TTC549 (cell line): ENCODE measurements at regions not wholly inside any gene's neighbourhood (a gene's known extent, or its start where the extent isn't known, plus 50 kb on each side); places are given as distances from the start of the nearest gene placed in this dataset.
"Not testable (repeated sequence)": the region's sequence is repeated elsewhere in the genome, so short reads cannot be mapped to it uniquely, and the experiment has no call there.

ENCODE experiments used
- FAIRE-seq: peaks from 2 replicates; lab custom pipeline; 2012; peaks lifted over from hg19 to GRCh38; lab: Jason Lieb, UNC

DNA sequence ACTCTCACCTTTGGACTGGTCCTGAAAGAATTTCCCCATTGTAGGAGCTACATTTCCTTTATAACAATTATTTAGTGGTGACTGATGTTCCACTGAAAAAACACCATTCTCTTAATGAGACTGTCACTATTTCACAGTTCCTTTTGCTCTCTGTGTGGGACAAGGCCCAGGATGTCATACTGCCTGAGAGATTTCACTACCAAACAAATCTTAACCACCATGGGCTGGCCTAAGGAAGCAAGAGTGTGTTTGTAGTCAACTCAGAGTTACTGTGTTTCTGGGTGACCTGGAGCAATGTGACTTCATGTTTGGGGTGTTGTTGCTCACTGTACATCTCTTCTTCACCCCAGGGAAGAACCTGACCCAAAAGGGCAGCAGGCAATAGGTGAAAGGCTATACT, 50.1 kb upstream of the ZNF608 start:
- FAIRE-seq, result no peak

DNA sequence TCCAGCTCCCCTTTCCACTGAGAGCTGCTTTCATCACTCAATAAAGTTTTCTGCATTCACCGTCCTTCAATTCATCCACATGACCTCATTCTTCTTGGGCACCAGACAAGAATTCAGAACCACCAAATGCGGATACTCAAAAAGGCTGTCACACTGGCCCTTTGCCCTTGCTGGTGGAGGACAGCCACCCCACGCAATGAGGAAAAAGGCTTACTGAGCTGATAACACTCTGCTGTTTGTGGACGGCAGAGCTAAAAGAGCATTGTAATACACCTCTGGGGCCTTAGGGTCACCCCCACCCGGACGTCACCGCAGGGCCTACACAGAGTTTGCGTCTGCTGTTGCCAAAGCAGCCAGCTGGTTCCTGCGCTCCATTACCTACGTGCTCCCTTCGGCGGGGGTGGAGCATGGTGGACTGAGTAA, 51.2 kb upstream of the ZNF608 start:
- no peak for FAIRE-seq

DNA sequence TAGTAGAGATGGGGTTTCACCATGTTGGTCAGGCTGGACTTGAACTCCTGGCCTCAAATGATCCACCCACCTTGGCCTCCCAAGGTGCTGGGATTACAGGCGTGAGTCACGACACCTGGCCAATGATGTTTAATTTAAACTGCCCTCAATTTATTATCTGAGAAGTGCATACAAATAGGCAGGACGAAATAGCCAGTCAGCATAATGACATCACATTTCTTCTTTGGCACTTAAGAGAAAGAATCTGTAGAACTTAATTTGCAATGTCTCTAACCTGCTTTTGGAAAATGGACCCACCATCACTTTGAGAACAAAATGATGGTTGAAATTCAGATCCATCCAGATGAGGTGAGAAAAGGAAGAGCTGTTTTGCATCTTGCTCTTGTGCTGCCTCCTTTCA, 52.5 kb upstream of the ZNF608 start:
- no peak for FAIRE-seq

DNA sequence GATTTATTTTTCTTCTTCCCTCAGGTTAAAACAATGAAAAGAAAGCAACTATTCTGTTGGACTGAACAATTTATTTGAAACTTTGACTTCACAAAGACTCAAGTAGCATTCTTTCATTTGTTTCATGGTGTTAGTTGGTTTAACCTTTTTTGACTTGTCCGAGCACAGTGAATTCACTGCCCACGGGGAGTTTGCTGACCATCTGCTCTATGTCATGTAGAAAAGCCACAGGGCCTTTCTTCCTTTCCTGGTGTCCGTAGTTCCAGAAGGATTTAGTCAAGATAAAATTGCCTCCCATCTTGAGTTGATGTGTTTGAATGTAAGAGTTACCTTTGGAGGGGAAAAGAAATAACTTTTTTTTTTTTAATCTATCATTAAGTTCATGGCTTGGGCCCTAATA, 55.1 kb upstream of the ZNF608 start:
- no peak for FAIRE-seq

DNA sequence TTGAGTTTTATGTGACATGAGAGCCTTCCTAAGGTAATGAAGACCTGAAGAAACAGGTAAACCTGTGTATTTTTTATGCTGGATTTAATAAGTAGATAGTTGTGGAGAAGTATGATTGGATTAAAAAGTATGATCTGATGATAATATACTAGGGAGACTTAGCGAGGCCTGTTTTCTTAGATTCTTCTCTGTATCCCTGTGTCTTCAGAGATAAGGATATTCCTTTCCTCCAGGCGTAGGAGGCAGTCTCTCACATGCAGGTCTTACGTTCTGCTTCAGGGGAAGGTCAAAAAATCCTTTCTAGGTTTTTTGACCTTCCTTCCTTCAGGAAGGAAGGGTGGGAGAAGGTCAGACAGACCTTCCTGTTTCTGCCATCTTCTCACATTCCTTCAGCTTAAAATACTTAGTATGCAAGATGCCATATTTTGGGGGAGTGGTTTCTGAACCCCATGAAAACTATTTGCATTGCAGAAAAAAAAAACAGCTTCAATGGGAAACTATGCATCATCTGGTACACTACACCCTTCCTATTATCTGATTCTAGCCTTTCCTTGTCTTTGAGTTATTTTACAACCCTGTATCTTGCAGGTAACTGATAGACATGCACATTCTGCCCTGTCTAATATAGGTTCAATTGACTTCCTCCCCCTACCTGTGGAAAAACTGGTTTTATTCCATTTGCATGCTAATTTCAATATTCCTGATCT, 57.3 kb upstream of the ZNF608 start:
- no peak for FAIRE-seq

DNA sequence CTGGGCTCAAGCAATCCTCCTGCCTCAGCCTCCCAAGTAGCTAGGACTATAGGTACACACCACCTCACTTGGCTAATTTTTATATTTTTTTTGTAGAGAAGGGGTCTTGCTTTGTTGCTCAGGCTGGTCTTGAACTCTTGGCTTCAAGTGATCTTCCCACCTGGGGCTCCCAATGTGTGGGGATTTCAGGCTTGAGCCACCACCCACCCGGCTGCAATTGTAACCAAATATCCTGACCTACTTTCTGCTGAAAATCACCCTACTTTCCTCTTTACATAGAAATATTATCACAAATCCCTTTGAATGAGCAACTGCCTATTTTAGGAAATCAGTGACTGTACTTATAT, 59.6 kb upstream of the ZNF608 start:
- FAIRE-seq, result no peak

DNA sequence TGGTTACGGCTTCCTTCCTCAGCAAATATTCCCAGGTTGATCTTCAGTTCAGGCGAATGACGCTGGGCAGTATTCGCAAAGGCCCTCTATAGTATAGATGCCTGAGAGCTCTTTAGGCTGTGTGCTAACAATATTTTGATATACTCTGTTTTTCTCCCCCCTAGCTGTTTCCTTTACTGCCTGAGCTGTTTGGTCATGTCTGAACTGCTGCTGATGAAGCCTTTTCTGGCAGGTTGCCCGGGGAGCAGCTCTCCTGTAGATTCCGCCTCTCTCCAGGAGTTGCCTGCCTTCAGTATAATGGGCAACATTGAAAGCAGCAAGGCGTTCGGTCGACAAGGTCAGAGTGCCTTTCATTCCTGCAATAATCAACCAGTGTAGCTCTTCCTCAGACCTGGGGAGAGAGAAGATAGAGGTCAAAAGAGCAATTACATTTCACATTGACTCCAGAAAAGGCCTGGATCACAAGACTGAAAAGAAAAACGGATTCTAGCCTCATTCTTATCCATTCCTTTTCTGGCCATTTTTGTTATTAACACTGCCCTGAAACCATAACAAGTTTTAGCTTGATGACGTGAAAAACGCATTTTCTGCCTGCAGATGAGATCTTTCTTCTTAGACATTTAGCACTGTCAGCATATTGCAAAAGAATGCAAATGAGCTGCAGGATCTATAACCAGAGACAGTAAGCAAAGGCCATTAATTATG, 60.1 kb upstream of the ZNF608 start:
- FAIRE-seq, result no peak

DNA sequence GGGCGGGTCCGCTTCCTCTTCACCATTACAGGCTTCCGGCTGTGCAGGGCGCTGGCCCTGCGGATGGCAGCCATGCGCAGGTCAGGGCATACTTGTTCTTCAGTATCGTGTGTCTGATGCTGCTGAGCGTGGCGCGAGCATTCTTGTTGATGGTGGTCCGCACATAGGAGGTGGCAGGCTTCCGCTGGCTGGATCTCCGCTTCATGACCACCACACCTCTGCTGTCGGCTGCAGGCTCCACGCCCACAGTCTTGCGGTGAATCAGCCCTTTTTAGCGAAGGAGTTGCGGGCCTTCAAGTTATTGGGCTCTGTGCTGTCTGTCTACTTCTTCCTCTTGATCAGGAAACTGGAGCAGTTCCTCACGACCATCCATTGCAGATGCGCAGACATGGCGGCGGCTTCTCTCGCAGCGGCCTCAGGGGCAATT, 62.4 kb upstream of the ZNF608 start:
- no peak for FAIRE-seq

DNA sequence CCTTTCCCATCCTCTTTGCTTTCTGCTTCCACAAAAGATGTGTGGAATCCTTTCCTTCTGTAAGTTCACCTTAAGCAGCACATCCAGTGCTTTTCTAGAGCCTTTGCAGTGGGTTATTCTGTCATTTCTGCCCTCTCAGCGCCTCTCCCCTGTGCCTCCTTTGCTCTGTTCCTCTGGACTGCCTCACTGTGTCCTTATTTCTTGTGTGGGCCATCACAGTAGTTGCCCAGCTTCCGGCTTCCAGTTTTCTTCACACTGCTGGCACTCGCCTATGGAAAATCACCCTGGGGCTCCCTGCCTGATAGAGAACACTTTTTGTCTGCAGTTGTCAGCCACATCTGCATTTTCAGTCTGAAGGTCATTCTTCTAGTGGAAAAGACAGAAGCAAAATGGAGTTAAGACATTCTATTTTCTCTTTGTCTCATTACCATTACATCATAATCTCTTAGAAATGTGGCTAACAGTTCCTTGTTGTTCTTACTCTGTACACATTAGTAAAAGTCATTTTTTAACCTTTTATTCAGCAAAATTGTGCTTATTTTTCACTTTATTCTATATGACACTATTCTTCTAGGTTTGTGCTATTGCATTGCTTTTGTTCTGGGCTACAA, 64.1 kb upstream of the ZNF608 start:
- no peak for FAIRE-seq

DNA sequence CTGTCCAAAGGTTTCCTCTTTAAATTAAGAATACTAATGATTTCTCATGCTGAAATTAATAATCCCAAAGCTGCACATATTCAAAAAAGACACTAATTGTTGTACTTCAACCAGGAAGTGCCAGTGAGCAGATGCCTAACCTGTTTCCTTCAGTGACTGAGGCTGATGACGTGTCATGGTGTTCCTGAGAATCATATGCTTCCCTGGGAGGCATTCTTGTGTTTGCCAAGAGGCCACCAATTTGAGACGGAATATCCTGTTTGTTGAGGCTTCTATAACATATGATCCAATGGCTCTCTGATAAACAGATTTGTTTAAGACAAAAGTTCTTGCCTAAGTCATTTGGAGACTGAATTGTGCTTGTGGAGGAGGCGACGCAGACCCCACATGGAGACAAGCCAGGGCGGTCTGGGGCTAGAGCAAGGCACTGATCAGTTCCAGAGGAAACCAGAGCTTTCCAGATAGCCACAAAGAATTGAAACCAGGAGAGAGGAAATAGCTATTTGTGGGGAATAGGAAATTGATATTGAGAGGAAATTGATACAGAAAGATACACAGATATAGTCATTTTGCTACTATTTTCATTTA, 66.4 kb upstream of the ZNF608 start:
- FAIRE-seq, result no peak

DNA sequence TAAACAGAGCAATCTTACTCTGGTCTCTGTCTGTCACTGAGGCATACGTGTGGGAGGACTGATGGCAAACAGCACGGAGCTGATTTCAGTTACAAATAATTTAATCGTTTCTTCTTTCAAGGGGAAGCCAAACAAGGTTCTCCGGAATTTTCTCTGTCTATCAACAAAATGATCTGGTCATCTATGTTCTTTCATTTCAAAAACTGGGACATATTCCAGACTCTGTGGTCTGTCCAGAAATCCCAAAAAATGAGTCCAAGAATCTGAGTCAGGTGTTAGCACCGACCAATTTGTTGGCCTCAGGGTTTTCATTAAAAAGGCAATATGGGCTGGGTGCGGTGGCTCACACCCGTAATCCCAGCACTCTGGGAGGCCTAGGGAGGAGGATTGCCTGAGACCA, 69.9 kb upstream of the ZNF608 start:
- no peak for FAIRE-seq

DNA sequence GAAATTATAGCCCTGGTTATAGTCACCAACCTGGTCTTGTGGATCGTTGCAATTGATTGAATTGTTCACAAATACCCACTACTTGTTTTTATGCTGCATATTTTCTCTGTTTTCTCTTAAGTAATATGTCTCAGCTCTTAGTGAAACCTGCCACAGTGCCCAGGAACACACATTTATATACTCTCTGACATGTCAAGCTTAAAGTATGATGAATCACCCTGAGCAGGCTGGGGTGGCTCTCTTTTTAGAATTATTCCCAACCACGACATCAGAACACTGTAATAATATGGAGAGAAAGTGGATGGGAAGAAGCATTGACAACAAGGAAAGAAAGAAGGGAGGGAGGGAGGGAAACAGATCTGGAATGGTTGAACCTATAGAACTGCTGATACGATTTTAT, 72.8 kb upstream of the ZNF608 start:
- no peak for FAIRE-seq

DNA sequence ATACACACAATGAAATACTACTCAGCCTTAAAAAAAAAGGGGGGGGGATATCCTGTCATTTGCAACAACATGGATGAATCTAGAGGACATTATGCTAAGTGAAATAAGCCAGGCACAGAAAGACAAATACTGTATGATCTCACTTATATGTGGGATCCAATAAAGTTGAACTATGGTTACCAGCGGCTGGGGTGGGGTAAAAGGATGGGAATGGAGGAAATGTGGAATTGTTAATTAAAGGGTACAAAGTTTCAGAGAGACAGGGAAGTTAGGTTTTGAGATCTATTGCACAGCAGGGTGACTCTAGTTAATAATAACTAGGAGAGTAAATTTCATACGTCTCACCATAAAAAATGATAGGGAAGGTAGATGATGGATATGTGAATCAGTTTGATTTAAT, 76.2 kb upstream of the ZNF608 start:
- FAIRE-seq, result no peak

DNA sequence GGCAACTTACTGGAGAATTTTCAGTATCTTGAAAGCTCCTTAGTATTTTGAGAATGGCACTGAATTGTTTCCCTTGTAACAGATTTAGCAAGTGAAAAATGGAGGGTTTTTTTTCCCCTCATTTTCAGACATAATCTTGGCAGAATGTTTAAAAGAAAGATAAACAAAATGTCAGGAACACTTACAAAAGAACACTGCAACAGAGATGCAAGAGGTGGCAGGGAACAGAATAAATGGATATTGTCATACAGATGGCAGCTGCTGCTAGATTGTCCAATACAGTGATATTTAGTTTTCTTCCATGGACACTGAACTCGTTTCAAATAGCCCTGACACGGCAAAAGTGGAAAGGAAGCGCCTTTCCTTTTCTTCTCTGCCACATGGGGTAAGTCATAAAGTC, 76.9 kb upstream of the ZNF608 start:
- no peak for FAIRE-seq

DNA sequence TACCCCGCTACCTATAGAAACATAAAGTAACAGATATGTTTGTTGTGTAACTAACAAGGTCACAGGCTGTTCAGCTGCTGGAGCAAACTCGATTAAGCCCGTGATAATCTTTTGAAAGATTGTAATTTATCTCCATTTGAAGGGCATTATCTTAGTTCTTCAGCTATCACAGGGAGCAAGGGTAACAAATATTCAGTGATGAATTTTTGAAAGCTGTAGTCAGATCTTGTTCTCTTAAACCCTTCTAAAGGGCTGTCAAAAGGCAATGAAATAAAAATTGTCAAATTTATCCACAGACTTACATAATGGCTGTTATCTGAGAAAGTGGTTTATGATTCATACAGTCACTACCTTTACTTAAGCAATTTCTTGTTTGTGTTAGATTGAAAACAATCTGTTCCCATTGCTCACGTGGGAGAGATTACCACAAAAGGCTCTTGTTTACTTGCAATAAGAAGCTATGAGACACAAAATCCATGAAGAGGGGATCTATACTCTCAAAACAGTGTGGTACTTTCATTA, 78.3 kb upstream of the ZNF608 start:
- FAIRE-seq, result no peak

DNA sequence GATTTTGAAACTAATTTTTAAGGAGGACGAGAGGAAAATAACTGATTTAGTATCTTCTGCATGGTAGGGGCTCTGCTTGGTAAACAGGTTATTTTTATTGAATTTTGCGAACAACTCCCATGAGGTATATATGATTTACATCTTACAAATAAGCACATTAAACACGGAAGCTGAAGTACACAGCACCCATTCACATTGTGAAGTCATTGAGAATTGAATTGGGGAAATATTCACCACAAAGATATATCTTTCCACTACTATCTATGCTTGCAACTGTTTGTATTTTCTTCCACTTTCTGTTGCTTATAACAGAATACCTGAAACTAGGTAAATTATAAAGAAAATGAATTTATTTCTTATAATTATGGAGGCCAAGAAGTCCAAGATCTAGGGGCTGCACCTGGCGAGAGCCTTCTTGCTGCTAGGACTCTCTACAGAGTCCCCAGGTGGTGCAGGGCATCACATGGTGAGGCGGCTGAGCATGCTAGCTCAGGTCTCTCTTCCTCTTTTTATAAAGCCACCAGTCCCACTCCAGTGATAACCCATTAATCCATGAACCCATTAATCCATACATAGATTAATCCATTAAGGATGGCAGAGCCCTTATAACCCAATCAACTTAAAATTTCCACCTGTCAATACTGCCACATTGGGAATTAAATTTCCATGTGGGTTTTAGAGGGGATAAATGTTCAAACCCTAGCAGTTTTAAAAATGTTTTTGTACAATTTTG, 79.0 kb upstream of the ZNF608 start:
- FAIRE-seq, result no peak

DNA sequence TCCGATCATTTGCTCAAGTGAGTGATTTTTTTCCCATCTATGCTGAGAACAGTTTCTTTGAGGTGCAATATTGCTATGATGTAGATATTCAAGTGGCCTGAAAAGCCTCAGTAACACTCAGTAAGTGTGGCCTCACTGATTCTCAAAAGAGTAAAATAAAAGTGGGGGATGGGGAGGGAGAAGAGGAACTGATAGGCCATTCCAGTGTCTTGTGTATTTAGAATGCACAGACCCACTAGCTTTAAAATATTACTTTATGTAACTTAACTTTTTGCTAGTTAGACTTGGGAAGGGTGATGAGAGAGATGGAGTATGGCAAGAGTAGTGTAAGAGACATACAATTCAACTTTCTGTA, 79.5 kb upstream of the ZNF608 start:
- no peak for FAIRE-seq

DNA sequence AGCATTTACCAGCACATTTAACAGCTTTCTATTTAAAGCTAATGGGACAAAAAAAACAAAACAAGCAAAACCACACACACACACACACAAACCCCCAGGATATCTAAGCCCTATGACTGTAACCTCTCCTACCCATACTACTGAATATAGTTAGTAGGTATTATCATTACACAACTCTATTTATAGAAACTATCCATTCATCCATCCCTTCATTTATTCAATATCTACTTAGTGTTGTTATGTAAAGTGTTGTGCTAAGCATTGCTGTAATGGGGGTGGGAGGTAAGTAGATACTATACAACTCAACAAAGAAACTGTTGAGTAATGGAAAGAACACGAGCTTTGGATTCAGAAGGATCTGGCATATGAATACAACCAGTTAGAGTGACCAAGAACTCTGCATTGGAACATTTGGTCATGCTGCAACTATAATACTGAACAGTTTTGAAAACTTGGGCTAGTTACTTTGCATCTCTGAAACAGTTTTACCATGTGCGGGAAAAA, 82.3 kb upstream of the ZNF608 start:
- FAIRE-seq, result no peak

DNA sequence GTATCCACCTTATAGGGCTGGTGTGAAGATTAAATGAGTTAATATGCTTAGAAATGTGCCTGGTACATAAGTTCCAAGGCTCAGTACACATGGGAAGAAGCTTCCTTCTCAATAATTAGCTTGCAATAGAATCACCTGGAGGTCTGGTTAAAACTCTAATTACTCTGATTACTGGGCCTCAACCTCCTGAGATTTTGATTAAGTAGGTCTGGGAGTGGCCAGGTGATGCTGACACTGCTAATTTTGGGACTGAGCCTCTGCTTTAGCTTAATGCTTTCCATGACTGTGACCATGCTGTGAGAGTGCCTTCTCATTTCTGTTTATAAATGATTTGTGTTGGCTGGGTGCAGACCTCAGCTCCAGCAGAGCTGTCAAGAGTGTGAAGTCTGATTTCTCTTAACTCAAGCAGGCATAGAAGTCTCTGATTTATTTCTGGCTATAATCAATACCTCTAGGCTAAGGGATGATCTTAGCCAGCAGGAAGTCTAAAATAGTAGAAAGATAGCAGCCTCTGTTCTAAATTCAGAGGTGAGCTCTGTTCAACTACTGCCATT, 85.3 kb upstream of the ZNF608 start:
- no peak for FAIRE-seq

DNA sequence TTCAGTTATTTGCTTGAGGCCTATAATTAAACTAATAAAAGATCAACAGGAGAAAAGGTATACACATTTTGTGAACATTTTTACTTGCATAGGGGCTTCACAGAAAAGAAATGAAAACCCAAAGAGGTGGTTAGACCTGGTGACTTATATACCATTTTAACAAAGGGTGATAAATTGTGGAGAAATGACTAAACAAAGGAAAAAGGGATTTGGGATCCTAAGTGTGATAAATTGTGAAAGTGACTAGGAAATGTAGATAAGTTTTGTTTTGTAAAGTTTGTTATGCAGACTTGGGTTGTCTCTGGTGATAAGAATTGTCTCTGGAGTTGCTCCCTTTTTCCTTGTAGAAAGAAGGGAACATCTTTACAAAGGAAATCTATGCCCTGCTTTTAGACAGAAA, 86.1 kb upstream of the ZNF608 start:
- FAIRE-seq, result no peak

DNA sequence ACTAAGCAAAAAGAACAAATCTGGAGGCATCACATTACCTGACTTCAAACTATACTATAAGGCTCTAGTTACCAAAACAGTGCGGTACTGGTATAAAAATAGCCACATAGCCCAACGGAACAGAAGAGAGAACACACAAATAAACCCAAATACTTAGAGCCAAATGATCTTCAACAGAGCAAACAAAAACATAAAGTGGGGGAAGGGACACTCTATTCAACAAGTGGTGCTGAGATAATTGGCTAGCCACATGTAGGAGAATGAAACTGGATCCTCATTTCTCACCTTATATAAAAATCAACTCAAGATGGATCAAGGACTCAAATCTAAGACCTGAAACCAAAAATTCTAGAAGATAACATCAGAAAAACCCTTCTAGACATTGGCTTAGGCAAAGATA, 89.9 kb upstream of the ZNF608 start:
- FAIRE-seq, result not testable (repeated sequence)

DNA sequence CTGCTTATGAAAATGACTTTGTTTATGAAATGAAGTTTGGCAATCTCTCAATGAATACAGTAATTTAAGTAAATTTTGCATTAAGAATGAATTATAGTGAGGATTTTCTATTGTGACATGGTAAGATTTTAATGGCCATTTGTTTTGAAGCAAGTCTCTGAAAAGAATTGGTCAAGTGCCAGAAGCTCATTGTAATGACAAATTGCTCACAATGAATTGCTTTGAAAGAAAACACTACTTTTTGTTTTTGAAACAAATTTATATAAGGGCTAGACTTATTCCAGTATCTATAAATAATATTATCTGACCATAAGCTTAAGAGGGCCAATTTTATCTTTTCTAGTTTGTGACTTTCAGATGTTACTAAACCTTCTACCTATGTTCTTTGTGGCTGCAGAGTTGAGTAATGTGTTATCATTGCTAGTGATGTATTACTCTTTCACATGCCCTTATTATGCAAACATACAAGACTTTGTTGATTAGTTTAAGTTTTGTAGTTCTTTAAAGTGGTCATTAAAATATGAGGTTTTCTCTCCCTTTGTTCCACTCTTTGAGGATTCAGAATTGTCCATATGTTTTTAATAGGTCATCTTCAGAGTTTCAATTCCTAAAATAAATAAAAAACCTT, 93.0 kb upstream of the ZNF608 start:
- no peak for FAIRE-seq
